H1 (cell line): ENCODE measurements at regions not wholly inside any gene's neighbourhood (a gene's known extent, or its start where the extent isn't known, plus 50 kb on each side); places are given as distances from the start of the nearest gene placed in this dataset.

Experiments used
- CHD1 ChIP-seq: IDR thresholded peaks from 2 replicates; pipeline ENCODE4 v1.6.1; 2012; ENCODE audit warnings: low read depth, low read length, improper control_type of control experiment
- E2F6 ChIP-seq: IDR thresholded peaks from 2 replicates; pipeline ENCODE4 v1.6.1; 2012; ENCODE audit warnings: inconsistent platforms
- ZNF274 ChIP-seq: IDR thresholded peaks from 2 replicates; pipeline ENCODE4 v1.7.0; 2012; ENCODE audit warnings: low read length, borderline replicate concordance; ENCODE audit errors: extremely low read depth

DNA sequence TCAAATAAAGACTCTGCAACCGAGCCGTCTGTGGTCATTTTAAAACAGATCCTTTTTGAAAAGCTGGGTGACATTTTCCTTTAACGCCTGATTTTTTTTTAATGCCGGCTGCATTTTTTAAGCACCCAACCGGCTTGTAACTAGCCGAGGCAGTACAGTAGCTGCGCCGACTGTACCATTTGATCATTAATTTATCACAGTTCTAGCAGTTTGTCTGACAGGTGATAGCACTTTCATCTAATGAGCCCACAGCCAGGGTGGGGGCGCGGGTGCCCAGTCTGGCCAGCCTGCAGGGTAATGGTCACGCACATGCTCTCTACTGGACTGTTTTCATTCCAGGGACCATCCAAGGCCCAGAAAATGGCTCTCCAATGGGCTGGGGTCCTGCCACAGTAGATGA, 68.8 kb downstream of the IRX5 start (continued):
- TF ChIP-seq ZNF274 (no peak), E2F6 (no peak), CHD1 (no peak)
